Testis (tissue), 2 donors: ENCODE measurements at regions not wholly inside any gene's neighbourhood (a gene's known extent, or its start where the extent isn't known, plus 50 kb on each side); places are given as distances from the start of the nearest gene placed in this dataset.

Experiments
- DNase-seq: peaks from one replicate; pipeline ENCODE4 v3.0.0-alpha.2; 2019
- H3K27ac ChIP-seq, 2 donors: fragments of 200-600 bp; sonication (generic); one replicate each; pipeline ENCODE4 v1.5.1; 2019
- H3K27me3 ChIP-seq: fragments of 200-600 bp; sonication (generic); one replicate; pipeline ENCODE4 v1.5.1; 2019
- H3K36me3 ChIP-seq: fragments of 200-600 bp; sonication (generic); one replicate; pipeline ENCODE4 v1.5.1; 2017; ENCODE audit warnings: low read depth; ENCODE audit errors: missing control alignments
- H3K4me1 ChIP-seq: fragments of 200-600 bp; sonication (generic); one replicate; pipeline ENCODE4 v1.5.1; 2019
- H3K4me3 ChIP-seq, 2 donors: fragments of 200-600 bp; sonication (generic); one replicate each; pipeline ENCODE4 v1.5.1; 2017 to 2019
- H3K9me3 ChIP-seq: fragments of 200-600 bp; sonication (generic); one replicate; pipeline ENCODE4 v1.5.1; 2017
- CTCF ChIP-seq, 3 experiments: fragments of 450-650 bp in 2 of 3; fragments of 200-600 bp in 1 of 3; sonication (generic) in 1 of 3; IDR thresholded peaks; one replicate each; pipeline ENCODE4 v1.5.1; 2016 to 2019; ENCODE audit warnings: antibody characterized with exemption in 3 of 3, mild to moderate bottlenecking in 2 of 3, moderate library complexity in 1 of 3
- POLR2A ChIP-seq: fragments of 450-650 bp; IDR thresholded peaks from one replicate; pipeline ENCODE4 v1.6.1; 2017; ENCODE audit warnings: antibody characterized with exemption, mild to moderate bottlenecking, moderate library complexity
- WGBS, 2 donors: methylation state at CpG; one replicate each; pipeline ENCODE4 v1.1.5; 2018; 5-methylcytosine and 5-hydroxymethylcytosine counted together
- intact Hi-C: fragments of 100-400 bp; cut with DNase I; formaldehyde crosslinking; loops from one replicate; pipeline ENCODE4 v1.15.1; 2023; ENCODE audit warnings: low total_unique reads

- Histone ChIP-seq H3K9me3 (no peaks in the 10 kb centered on the region), H3K4me3 (no peak overlapping the region), H3K27ac (no peak overlapping the region), H3K36me3 (no peaks in the 10 kb centered on the region), H3K4me1 (no peaks in the 10 kb centered on the region), H3K27me3 (no peaks in the 10 kb centered on the region)
- no peak for DNase-seq
- TF ChIP-seq POLR2A: no peak
- TF ChIP-seq CTCF (IDR thresholded peaks at IDR 0.05): no peak
- intact Hi-C loops: no loop called here
- 41 to 58% methylated on average over 4 of the region's 4 CpGs for WGBS, 2 donors
These were observed 156.7 kb downstream of the TRIM27 start for GRCh38 chr6:28767133-28767532.

GRCh38 chr6:28767691-28768090 is 156.1 kb downstream of the TRIM27 start:
- Histone ChIP-seq H3K4me3 (no peak overlapping the region), H3K27me3 (no peaks in the 10 kb centered on the region), H3K27ac (no peak overlapping the region), H3K4me1 (no peaks in the 10 kb centered on the region), H3K9me3 (no peaks in the 10 kb centered on the region), H3K36me3 (no peaks in the 10 kb centered on the region)
- intact Hi-C loops: no loop called here
- TF ChIP-seq POLR2A: no peak
- DNase-seq: no peak
- WGBS, 2 donors: 48 to 59% methylated on average over 5 of the region's 5 CpGs

GRCh38 chr6:28768187-28768913 is 155.4 kb downstream of the TRIM27 start:
- no peak overlapping the region for H3K27ac ChIP-seq

GRCh38 chr6:28769626-28770402 is 154.0 kb downstream of the TRIM27 start:
- 16 to 20% methylated on average over 20 of the region's 20 CpGs for WGBS, 2 donors
- no peak for TF ChIP-seq POLR2A
- no peak for TF ChIP-seq CTCF (IDR thresholded peaks at IDR 0.05)
- no peak overlapping the region for H3K4me3 ChIP-seq
- no peak overlapping the region for H3K27ac ChIP-seq
- H3K36me3 ChIP-seq: no peaks in the 10 kb centered on the region
- peaks cover 3% of the 10 kb centered on the region for H3K27me3 ChIP-seq
- H3K9me3 ChIP-seq: no peaks in the 10 kb centered on the region
- intact Hi-C loops: no loop called here
- H3K4me1 ChIP-seq: no peaks in the 10 kb centered on the region
- no peak for DNase-seq

More at GRCh38 chr6:28768187-28768913, 155.4 kb downstream of the TRIM27 start:
- Histone ChIP-seq H3K4me1 (no peaks in the 10 kb centered on the region), H3K9me3 (no peaks in the 10 kb centered on the region), H3K4me3 (no peak overlapping the region), H3K27me3 (peaks cover 3% of the 10 kb centered on the region), H3K36me3 (no peaks in the 10 kb centered on the region)
- intact Hi-C loops: no loop called here
- no peak for DNase-seq
- TF ChIP-seq POLR2A (no peak), CTCF (IDR thresholded peaks at IDR 0.05) (no peak)
- 57 to 68% methylated on average over 12 of the region's 12 CpGs for WGBS, 2 donors

- Histone ChIP-seq H3K9me3 (no peaks in the 10 kb centered on the region), H3K4me1 (no peaks in the 10 kb centered on the region), H3K36me3 (no peaks in the 10 kb centered on the region), H3K27me3 (peaks cover 3% of the 10 kb centered on the region), H3K27ac (no peak overlapping the region), H3K4me3 (no peak overlapping the region)
- no peak for TF ChIP-seq POLR2A
- no peak for TF ChIP-seq CTCF (IDR thresholded peaks at IDR 0.05)
- DNase-seq: no peak
- 28 to 32% methylated on average over 8 to 14 of the region's 14 CpGs for WGBS, 2 donors
- intact Hi-C loops: no loop called here
These were observed 153.1 kb downstream of the TRIM27 start for GRCh38 chr6:28770732-28771131.
